ENCODE measurements at regions not wholly inside any gene's neighbourhood (a gene's known extent, or its start where the extent isn't known, plus 50 kb on each side); places are given as distances from the start of the nearest gene placed in this dataset.

DNA sequence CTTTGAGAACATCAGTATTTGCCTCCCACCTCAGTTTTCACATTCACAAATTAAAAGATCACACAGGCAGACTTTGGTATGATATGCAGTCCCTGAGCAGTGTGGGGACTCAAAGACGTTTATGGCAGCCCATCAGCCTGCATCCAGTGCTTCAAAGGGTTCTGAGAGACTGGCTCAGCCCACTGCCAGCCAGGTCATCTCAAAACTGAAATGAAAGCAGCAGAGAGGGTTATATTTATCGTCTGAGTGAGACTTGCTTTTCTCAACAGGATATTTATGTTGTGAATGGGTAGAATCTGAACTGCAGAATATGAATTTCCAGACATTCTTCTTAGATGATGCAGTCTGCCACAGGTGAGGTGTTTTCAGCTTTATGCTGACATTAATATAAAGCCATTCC, 159.8 kb downstream of the NRN1 start:
- DNase-seq (ENCODE audit: low spot score) (no peak), ATAC-seq (ENCODE audit: low read depth) (no peak)
- Histone ChIP-seq H3K4me3 (ENCODE audit: severe bottlenecking) (no peak overlapping the region), H3K27me3 (ENCODE audit: insufficient read depth, poor library complexity, severe bottlenecking) (peaks cover 33% of the 10 kb centered on the region), H3K9me3 (ENCODE audit: severe bottlenecking) (no peaks in the 10 kb centered on the region), H3K36me3 (ENCODE audit: low read depth) (no peaks in the 10 kb centered on the region), H3K4me1 (ENCODE audit: insufficient read depth, poor library complexity, severe bottlenecking) (no peaks in the 10 kb centered on the region), H3K27ac (ENCODE audit: poor library complexity, severe bottlenecking) (no peak overlapping the region)
- TF ChIP-seq, protein P1, sequence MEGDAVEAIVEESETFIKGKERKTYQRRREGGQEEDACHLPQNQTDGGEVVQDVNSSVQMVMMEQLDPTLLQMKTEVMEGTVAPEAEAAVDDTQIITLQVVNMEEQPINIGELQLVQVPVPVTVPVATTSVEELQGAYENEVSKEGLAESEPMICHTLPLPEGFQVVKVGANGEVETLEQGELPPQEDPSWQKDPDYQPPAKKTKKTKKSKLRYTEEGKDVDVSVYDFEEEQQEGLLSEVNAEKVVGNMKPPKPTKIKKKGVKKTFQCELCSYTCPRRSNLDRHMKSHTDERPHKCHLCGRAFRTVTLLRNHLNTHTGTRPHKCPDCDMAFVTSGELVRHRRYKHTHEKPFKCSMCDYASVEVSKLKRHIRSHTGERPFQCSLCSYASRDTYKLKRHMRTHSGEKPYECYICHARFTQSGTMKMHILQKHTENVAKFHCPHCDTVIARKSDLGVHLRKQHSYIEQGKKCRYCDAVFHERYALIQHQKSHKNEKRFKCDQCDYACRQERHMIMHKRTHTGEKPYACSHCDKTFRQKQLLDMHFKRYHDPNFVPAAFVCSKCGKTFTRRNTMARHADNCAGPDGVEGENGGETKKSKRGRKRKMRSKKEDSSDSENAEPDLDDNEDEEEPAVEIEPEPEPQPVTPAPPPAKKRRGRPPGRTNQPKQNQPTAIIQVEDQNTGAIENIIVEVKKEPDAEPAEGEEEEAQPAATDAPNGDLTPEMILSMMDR (IDR thresholded peaks at IDR 0.05; ENCODE audit: poor library complexity, severe bottlenecking): no peak

DNA sequence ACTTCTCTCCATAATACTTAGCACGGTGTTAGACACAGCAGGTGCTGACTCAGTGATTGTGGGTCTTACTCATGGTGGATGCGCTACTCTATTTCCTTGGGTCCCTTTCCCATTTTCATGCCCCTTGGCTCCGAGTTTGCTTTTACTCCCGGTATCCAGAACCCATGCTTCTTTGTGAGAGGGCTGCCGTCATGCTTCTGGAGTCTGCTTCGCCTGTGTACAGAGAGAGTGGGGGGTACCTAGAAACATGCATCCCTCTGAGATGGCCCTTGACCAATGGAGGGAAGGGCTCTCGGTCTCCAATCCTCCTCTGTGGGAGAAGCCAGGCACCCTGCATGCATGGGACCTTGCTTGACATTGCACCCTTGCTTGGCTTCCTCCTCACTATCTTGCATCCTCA, 160.4 kb downstream of the NRN1 start:
- ATAC-seq (ENCODE audit: low read depth) (no peak), DNase-seq (ENCODE audit: low spot score) (no peak)
- no peak overlapping the region for H3K27ac ChIP-seq (ENCODE audit: poor library complexity, severe bottlenecking)
- H3K9me3 ChIP-seq (ENCODE audit: severe bottlenecking): no peaks in the 10 kb centered on the region
- no peak overlapping the region for H3K4me3 ChIP-seq (ENCODE audit: severe bottlenecking)
- peaks cover 27% of the 10 kb centered on the region for H3K27me3 ChIP-seq (ENCODE audit: insufficient read depth, poor library complexity, severe bottlenecking)
- H3K4me1 ChIP-seq (ENCODE audit: insufficient read depth, poor library complexity, severe bottlenecking): no peaks in the 10 kb centered on the region
- TF ChIP-seq, protein P1 (IDR thresholded peaks at IDR 0.05; ENCODE audit: poor library complexity, severe bottlenecking): no peak
- no peaks in the 10 kb centered on the region for H3K36me3 ChIP-seq (ENCODE audit: low read depth)

DNA sequence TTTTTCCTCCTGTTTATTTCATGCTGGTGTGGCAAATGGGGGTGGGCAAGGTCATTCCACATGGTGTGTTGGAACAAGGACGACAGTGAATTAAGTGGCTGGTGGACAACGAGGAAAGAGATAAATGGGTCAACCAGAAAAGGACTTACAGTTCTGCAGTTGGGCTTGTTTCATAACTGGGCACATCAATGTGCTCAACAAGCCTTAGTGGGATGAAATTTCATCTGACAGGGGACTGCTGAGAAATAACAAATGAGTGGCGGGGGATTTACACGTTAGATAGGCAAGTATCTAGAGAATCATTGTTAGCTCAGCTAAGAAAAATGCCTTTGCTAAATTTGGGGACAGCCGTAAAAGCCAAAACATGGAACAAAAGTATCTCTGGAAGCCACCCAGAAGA, 163.6 kb downstream of the NRN1 start:
- H3K4me3 ChIP-seq (ENCODE audit: severe bottlenecking): no peak overlapping the region
- H3K4me1 ChIP-seq (ENCODE audit: insufficient read depth, poor library complexity, severe bottlenecking): no peaks in the 10 kb centered on the region
- H3K9me3 ChIP-seq (ENCODE audit: severe bottlenecking): no peaks in the 10 kb centered on the region
- H3K27me3 ChIP-seq (ENCODE audit: insufficient read depth, poor library complexity, severe bottlenecking): peaks cover 26% of the 10 kb centered on the region
- H3K27ac ChIP-seq (ENCODE audit: poor library complexity, severe bottlenecking): no peak overlapping the region
- no peaks in the 10 kb centered on the region for H3K36me3 ChIP-seq (ENCODE audit: low read depth)
- TF ChIP-seq, protein P1 (IDR thresholded peaks at IDR 0.05; ENCODE audit: poor library complexity, severe bottlenecking): no peak
- no peak for DNase-seq (ENCODE audit: low spot score)
- ATAC-seq (ENCODE audit: low read depth): no peak

DNA sequence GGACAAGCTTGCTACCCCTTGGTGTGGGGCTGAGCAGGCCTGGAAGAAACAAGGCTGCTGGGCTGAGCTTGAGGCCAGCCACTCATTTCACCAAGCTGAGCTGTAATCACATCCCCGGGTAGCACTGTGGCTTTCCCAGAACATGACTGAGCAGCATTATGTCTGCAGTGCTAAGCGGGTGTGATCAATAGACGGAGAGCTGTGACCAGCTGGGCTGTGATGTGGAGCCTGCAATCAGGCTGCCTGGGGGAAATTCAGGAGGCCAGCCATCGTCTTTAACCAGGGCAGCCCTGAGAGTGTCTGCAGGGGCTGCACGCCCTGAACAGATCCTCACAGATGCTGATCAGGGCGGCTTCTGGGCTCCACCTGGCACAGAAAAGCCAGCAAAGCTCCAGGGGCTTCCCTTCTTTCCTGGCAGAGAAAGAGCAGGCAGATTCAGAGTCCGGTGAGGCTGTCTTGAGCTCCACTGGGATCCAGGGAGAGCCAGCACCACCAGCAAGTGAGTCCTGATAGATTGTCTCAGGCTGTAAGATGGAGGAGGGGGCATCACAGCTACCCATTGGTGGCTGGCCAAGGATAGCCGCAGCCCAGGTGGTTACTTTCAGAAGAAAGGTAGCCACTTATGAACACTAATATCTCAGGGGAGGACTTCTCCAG, 165.9 kb downstream of the NRN1 start:
- H3K36me3 ChIP-seq (ENCODE audit: low read depth): no peaks in the 10 kb centered on the region
- no peaks in the 10 kb centered on the region for H3K9me3 ChIP-seq (ENCODE audit: severe bottlenecking)
- H3K27ac ChIP-seq (ENCODE audit: poor library complexity, severe bottlenecking): no peak overlapping the region
- H3K4me1 ChIP-seq (ENCODE audit: insufficient read depth, poor library complexity, severe bottlenecking): no peaks in the 10 kb centered on the region
- H3K4me3 ChIP-seq (ENCODE audit: severe bottlenecking): no peak overlapping the region
- DNase-seq (ENCODE audit: low spot score) (no peak), ATAC-seq (ENCODE audit: low read depth) (no peak)
- peaks cover 23% of the 10 kb centered on the region for H3K27me3 ChIP-seq (ENCODE audit: insufficient read depth, poor library complexity, severe bottlenecking)
- TF ChIP-seq, protein P1 (IDR thresholded peaks at IDR 0.05; ENCODE audit: poor library complexity, severe bottlenecking): no peak

DNA sequence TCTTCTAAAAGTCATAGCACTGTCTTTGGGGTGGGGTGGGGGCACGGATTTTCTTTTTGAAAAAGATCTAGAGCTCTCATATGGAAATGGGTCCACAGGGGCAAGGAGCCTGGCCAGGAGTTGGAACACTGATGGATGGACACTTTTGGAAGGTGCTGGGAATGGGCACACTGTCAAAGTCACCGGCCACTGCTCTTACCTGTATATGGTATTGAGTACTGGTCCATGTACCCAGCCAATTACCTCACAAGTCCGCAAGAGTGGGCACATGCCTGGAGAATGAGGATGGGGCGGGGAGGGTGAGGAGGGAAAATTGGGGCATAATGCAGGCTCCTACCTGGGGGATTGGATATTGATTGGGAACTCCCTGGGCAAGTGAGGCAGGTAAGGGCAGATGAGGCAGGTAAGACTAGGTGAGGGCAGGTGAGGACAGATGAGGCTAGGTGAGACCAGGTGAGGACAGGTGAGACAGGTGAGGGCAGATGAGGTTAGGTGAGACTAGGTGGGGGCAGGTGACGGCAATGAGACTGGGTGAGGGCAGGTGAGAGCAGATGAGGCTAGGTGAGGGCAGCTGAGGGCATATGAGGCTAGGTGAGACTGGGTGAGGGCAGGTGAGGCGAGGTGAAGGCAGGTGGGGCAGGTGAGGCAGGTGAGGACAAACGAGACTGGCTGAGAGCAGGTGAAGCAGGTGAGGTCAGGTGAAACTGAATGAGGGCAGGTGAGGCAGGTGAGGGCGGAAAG, 167.9 kb downstream of the NRN1 start:
- Histone ChIP-seq H3K4me3 (ENCODE audit: severe bottlenecking) (no peak overlapping the region), H3K27me3 (ENCODE audit: insufficient read depth, poor library complexity, severe bottlenecking) (peaks cover 9% of the 10 kb centered on the region), H3K9me3 (ENCODE audit: severe bottlenecking) (no peaks in the 10 kb centered on the region), H3K27ac (ENCODE audit: poor library complexity, severe bottlenecking) (no peak overlapping the region), H3K36me3 (ENCODE audit: low read depth) (no peaks in the 10 kb centered on the region), H3K4me1 (ENCODE audit: insufficient read depth, poor library complexity, severe bottlenecking) (no peaks in the 10 kb centered on the region)
- TF ChIP-seq, protein P1 (IDR thresholded peaks at IDR 0.05; ENCODE audit: poor library complexity, severe bottlenecking): no peak
- no peak; the same call in 2 of the 3 replicates for ATAC-seq (ENCODE audit: low read depth)
- no peak for DNase-seq (ENCODE audit: low spot score)
